ENCODE measurements at regions not wholly inside any gene's neighbourhood (a gene's known extent, or its start where the extent isn't known, plus 50 kb on each side); places are given as distances from the start of the nearest gene placed in this dataset.

- no peak for DNase-seq (ENCODE audit: extremely low spot score, unreplicated experiment)
- H3K36me3 Mint-ChIP-seq (ENCODE audit: unreplicated experiment), result no peaks in the 10 kb centered on the region
- TF ChIP-seq CTCF (IDR thresholded peaks at IDR 0.05), result no peak
- no peaks in the 10 kb centered on the region for H3K4me1 Mint-ChIP-seq (ENCODE audit: unreplicated experiment)
- no peak overlapping the region for H3K27ac Mint-ChIP-seq (ENCODE audit: unreplicated experiment)
- H3K4me3 Mint-ChIP-seq (ENCODE audit: unreplicated experiment), result no peak overlapping the region
- H3K9me3 Mint-ChIP-seq (ENCODE audit: unreplicated experiment), result no peaks in the 10 kb centered on the region
- H3K27me3 Mint-ChIP-seq (ENCODE audit: unreplicated experiment), result peaks cover 18% of the 10 kb centered on the region
Observed at GRCh38 chr15:85897895-85898717, 103.4 kb upstream of the KLHL25 start.

- Mint-ChIP-seq H3K4me3 (ENCODE audit: unreplicated experiment) (no peak overlapping the region), H3K27ac (ENCODE audit: unreplicated experiment) (no peak overlapping the region), H3K9me3 (ENCODE audit: unreplicated experiment) (no peaks in the 10 kb centered on the region), H3K36me3 (ENCODE audit: unreplicated experiment) (no peaks in the 10 kb centered on the region), H3K4me1 (ENCODE audit: unreplicated experiment) (no peaks in the 10 kb centered on the region), H3K27me3 (ENCODE audit: unreplicated experiment) (peaks cover 16% of the 10 kb centered on the region)
- TF ChIP-seq CTCF (IDR thresholded peaks at IDR 0.05), result no peak
- DNase-seq (ENCODE audit: extremely low spot score, unreplicated experiment), result no peak
Observed at GRCh38 chr15:85899927-85900326, 105.2 kb upstream of the KLHL25 start.

GRCh38 chr15:85905751-85906450, 111.2 kb upstream of the KLHL25 start:
- peaks cover 5% of the 10 kb centered on the region for H3K27me3 Mint-ChIP-seq (ENCODE audit: unreplicated experiment)
- no peaks in the 10 kb centered on the region for H3K9me3 Mint-ChIP-seq (ENCODE audit: unreplicated experiment)
- no peaks in the 10 kb centered on the region for H3K36me3 Mint-ChIP-seq (ENCODE audit: unreplicated experiment)
- no peak for TF ChIP-seq CTCF (IDR thresholded peaks at IDR 0.05)
- no peaks in the 10 kb centered on the region for H3K4me1 Mint-ChIP-seq (ENCODE audit: unreplicated experiment)
- no peak overlapping the region for H3K27ac Mint-ChIP-seq (ENCODE audit: unreplicated experiment)
- no peak overlapping the region for H3K4me3 Mint-ChIP-seq (ENCODE audit: unreplicated experiment)
- DNase-seq (ENCODE audit: extremely low spot score, unreplicated experiment), result no peak

- Mint-ChIP-seq H3K9me3 (ENCODE audit: unreplicated experiment) (no peaks in the 10 kb centered on the region), H3K27ac (ENCODE audit: unreplicated experiment) (no peak overlapping the region)
Observed at GRCh38 chr15:85906640-85907039, 111.9 kb upstream of the KLHL25 start.

More at GRCh38 chr15:85906640-85907039, 111.9 kb upstream of the KLHL25 start:
- TF ChIP-seq CTCF (IDR thresholded peaks at IDR 0.05), result no peak
- Mint-ChIP-seq H3K4me1 (ENCODE audit: unreplicated experiment) (no peaks in the 10 kb centered on the region), H3K4me3 (ENCODE audit: unreplicated experiment) (no peak overlapping the region), H3K36me3 (ENCODE audit: unreplicated experiment) (no peaks in the 10 kb centered on the region), H3K27me3 (ENCODE audit: unreplicated experiment) (peaks cover 5% of the 10 kb centered on the region)
- no peak for DNase-seq (ENCODE audit: extremely low spot score, unreplicated experiment)

Measured in osteocyte (in vitro differentiated cells).